VCaP (cell line): ENCODE measurements at regions not wholly inside any gene's neighbourhood (a gene's known extent, or its start where the extent isn't known, plus 50 kb on each side); places are given as distances from the start of the nearest gene placed in this dataset.
"Not testable (repeated sequence)": the region's sequence is repeated elsewhere in the genome, so short reads cannot be mapped to it uniquely, and the experiment has no call there.

Experiments
- H3K27ac ChIP-seq: fragments of 450-650 bp; 2 replicates; pipeline ENCODE4 v1.5.1; 2017
- CTCF ChIP-seq: fragments of 450-650 bp; conservative IDR thresholded peaks from 2 replicates; pipeline ENCODE4 v1.5.1; 2017; ENCODE audit warnings: mild to moderate bottlenecking, moderate library complexity

GRCh38 chr2:204389856-204390255 is 155.4 kb upstream of the PARD3B start:
- no peak overlapping the region for H3K27ac ChIP-seq
- TF ChIP-seq CTCF = no peak

GRCh38 chr2:204395539-204395938 is 149.7 kb upstream of the PARD3B start:
- TF ChIP-seq CTCF = no peak
- no peak overlapping the region for H3K27ac ChIP-seq

- no peak for TF ChIP-seq CTCF
- no peak overlapping the region for H3K27ac ChIP-seq
These were observed 144.2 kb upstream of the PARD3B start for GRCh38 chr2:204401114-204401513.

GRCh38 chr2:204407204-204408014 is 137.9 kb upstream of the PARD3B start:
- peak overlapping the region; percentile 73 for H3K27ac ChIP-seq

GRCh38 chr2:204412782-204413181 is 132.5 kb upstream of the PARD3B start:
- H3K27ac ChIP-seq = not testable (repeated sequence)

More at GRCh38 chr2:204407204-204408014, 137.9 kb upstream of the PARD3B start:
- no peak for TF ChIP-seq CTCF

- peak overlapping the region; percentile 58 for H3K27ac ChIP-seq
- no peak for TF ChIP-seq CTCF
These were observed 129.7 kb upstream of the PARD3B start for GRCh38 chr2:204415406-204416181.

GRCh38 chr2:204416236-204416635 is 129.0 kb upstream of the PARD3B start:
- no peak for TF ChIP-seq CTCF
- H3K27ac ChIP-seq = peak overlapping the region; percentile 58

GRCh38 chr2:204425821-204426220 is 119.5 kb upstream of the PARD3B start:
- no peak overlapping the region for H3K27ac ChIP-seq
- TF ChIP-seq CTCF = no peak
